ENCODE measurements at regions not wholly inside any gene's neighbourhood (a gene's known extent, or its start where the extent isn't known, plus 50 kb on each side); places are given as distances from the start of the nearest gene placed in this dataset.

DNA sequence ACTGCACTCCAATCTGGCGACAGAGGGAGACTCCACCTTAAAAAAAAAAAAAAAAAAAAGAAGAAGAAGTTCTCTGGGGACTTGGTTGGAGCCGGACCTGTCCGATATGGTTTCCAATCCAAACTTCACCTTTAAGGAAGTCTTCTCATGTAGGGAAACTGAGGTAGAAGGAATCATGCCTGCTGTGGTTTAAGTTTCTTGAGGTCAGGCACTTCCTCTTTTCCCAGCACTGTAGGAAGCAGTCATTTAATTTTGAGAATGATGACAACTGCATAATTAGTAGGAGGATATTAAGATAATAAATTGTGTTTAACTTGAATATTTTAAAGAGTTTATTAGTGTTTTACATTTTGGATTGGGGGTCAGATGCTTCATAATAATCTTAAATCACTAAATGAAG is 62.9 kb downstream of the KCNE4 start:
- DNase-seq (ENCODE audit: extremely low spot score), result no peak
- TF ChIP-seq BHLHE40 (IDR thresholded peaks at IDR 0.05; ENCODE audit: borderline replicate concordance) (no peak), TARDBP (IDR thresholded peaks at IDR 0.05) (no peak), SUZ12 (IDR thresholded peaks at IDR 0.05) (no peak)
- CTCF ChIA-PET, result interaction anchor here (0.8 kb wide), 1 partner anchor 134 kb away, joined by 3 read pairs; no protein-coding TSS in a partner anchor
- POLR2A ChIA-PET, result no interaction called here

DNA sequence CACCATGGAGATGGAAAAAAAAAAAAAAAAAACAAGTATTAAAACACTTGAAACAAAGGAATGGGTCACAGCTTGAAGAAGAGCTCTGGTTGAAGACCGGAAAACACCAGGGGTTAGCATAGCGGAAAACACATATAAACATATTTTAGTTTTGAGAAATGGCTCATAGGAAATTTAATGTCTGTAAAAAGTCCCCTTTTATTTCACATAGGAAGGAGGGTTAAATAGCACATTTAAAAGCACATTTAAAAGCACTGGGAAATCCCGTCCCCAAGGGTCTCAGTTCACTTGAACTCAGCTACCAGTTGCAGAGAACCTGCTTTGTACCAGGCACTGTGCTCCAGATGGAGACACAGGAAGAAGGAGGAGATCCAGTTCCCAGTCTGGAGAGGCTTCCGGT is 65.5 kb downstream of the KCNE4 start:
- TF ChIP-seq HDGF (IDR thresholded peaks at IDR 0.05; ENCODE audit: borderline replicate concordance), result no peak
- no peak for TF ChIP-seq ARNT (IDR thresholded peaks at IDR 0.05)
- TF ChIP-seq LEF1 (IDR thresholded peaks at IDR 0.05; ENCODE audit: borderline replicate concordance), result no peak
- no peak for TF ChIP-seq FOXK2 (IDR thresholded peaks at IDR 0.05)
- no peak for TF ChIP-seq SUZ12 (IDR thresholded peaks at IDR 0.05)
- no peak for TF ChIP-seq FOXA1 (IDR thresholded peaks at IDR 0.05)
- no peak for TF ChIP-seq ZNF384 (IDR thresholded peaks at IDR 0.05)
- ChIA-PET POLR2A (no interaction called here), CTCF (no interaction called here)
- DNase-seq (ENCODE audit: extremely low spot score), result no peak

DNA sequence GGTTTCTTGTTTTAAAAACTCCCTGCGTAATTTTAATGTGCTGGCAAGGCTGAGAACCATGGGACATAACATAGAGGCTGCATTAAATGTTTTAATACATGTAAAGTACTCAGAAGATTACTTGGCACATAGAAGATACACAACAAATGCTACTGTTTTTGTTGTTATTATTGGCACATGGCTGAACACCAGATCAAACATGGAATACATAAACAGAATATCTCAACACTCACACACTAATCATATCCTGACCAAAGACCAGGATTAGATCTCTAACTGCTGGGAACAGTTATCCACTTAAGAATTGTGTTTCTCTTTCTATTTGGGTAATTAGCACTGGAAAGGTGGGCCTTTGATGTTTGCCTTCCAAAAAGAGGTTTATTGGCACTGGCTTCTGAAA is 69.3 kb downstream of the KCNE4 start:
- no peak for DNase-seq (ENCODE audit: extremely low spot score)
- no peak for TF ChIP-seq ARNT (IDR thresholded peaks at IDR 0.05)
- CTCF ChIA-PET, result no interaction called here
- POLR2A ChIA-PET, result no interaction called here

DNA sequence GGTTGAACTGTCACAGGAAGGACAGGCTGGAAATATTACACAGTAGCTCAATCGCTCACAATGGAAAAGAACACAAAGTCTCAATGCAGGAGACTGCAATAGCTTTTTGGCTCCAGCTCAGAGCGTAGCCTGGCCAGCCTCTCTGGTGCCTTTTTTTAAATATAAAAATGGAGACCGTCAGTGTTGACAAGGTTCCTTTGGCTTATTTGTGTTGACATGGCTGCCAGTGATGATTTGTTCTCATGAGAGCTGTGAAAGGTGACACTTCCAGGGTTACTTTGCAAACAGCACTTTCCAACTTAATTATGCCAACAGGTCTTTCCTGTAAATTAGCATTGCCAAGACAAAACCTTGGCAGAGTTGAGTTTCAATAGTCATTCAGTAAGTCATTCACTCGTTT is 70.8 kb downstream of the KCNE4 start:
- ChIA-PET POLR2A (no interaction called here), CTCF (interaction anchor here (1.2 kb wide), 1 partner anchor 62 kb away, joined by 7 read pairs; no protein-coding TSS in a partner anchor)
- TF ChIP-seq SP1 (IDR thresholded peaks at IDR 0.05) (no peak), NFRKB (IDR thresholded peaks at IDR 0.05) (no peak), FOXK2 (IDR thresholded peaks at IDR 0.05) (no peak), LEF1 (IDR thresholded peaks at IDR 0.05; ENCODE audit: borderline replicate concordance) (no peak), ARNT (IDR thresholded peaks at IDR 0.05) (no peak), ZNF384 (IDR thresholded peaks at IDR 0.05) (no peak), BHLHE40 (IDR thresholded peaks at IDR 0.05; ENCODE audit: borderline replicate concordance) (no peak), FOXA1 (IDR thresholded peaks at IDR 0.05) (no peak), SUZ12 (IDR thresholded peaks at IDR 0.05) (no peak), ELF4 (IDR thresholded peaks at IDR 0.05) (no peak)
- DNase-seq (ENCODE audit: extremely low spot score), result no peak

DNA sequence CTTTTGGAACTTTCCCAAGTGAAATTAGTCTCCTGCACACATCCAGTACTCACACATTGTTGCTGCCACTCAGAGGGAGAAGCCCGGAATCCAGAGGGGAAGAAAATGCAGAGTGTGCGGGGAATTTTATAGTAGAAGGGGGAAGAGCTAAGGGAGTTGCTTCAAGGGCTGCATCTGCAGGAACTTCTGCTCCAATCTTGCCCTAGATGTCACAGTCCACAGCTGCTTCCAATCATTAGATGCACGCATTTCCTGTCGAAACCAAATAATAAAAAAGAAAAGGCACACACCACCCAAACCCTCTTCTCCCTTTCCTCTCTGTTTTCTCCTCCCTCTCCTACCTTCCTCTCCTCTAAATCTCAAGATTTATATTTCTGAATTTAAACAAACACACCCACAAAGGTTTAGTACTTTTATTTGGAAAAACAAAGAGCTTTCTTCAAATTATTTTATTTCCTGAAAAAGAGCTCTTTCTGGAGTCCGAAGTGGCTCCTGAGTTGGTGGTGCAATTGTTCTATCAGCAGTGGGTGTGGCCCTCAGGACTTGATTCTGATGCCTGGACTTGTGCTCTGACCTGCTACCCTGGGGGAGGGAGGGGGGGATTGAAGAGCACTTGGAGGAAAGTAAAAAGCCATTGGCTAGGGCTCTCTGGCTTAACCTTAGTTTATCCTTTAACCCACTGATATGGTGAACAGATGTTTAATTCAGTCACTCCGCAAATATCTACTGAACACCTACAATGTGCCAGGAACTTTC is 72.0 kb downstream of the KCNE4 start:
- CTCF ChIA-PET, result no interaction called here
- no peak for DNase-seq (ENCODE audit: extremely low spot score)
- POLR2A ChIA-PET, result no interaction called here
- no peak for TF ChIP-seq BHLHE40 (IDR thresholded peaks at IDR 0.05; ENCODE audit: borderline replicate concordance)
- TF ChIP-seq, protein P1, sequence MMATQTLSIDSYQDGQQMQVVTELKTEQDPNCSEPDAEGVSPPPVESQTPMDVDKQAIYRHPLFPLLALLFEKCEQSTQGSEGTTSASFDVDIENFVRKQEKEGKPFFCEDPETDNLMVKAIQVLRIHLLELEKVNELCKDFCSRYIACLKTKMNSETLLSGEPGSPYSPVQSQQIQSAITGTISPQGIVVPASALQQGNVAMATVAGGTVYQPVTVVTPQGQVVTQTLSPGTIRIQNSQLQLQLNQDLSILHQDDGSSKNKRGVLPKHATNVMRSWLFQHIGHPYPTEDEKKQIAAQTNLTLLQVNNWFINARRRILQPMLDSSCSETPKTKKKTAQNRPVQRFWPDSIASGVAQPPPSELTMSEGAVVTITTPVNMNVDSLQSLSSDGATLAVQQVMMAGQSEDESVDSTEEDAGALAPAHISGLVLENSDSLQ (IDR thresholded peaks at IDR 0.05), result no peak
- no peak for TF ChIP-seq FOXM1 (IDR thresholded peaks at IDR 0.05; ENCODE audit: borderline replicate concordance)
- no peak for TF ChIP-seq TARDBP (IDR thresholded peaks at IDR 0.05)
- no peak for TF ChIP-seq SUZ12 (IDR thresholded peaks at IDR 0.05)
- TF ChIP-seq ELF4 (IDR thresholded peaks at IDR 0.05), result no peak
- TF ChIP-seq NFRKB (IDR thresholded peaks at IDR 0.05), result no peak
- no peak for TF ChIP-seq L3MBTL2 (conservative IDR thresholded peaks at IDR 0.05)
- no peak for TF ChIP-seq HDGF (IDR thresholded peaks at IDR 0.05; ENCODE audit: borderline replicate concordance)
- no peak for TF ChIP-seq FOXK2 (IDR thresholded peaks at IDR 0.05)
- TF ChIP-seq ZNF384 (IDR thresholded peaks at IDR 0.05), result no peak
- TF ChIP-seq FOXA1 (IDR thresholded peaks at IDR 0.05), result no peak
- TF ChIP-seq SP1 (IDR thresholded peaks at IDR 0.05), result no peak
- no peak for TF ChIP-seq ARNT (IDR thresholded peaks at IDR 0.05)

DNA sequence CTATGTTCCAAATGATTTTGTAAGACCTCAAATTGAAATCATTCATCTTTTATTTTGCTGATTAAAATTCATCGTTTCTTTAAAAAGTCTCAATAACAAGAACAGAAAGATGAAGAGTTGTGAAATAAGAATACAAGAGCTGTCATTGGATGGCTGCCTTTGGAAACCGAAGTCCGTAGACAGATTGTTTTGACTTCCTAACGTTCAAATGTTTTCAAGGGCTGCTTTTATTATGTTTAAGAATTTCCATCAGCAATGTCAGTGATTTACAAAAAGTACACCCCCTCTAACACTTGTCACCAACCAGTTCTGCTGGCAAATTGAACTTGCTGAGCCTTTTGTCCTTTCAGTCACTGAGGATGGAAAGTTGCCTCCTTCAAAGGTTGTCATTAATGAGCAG is 89.6 kb downstream of the KCNE4 start:
- ChIA-PET POLR2A (no interaction called here), CTCF (no interaction called here)
- TF ChIP-seq TARDBP (IDR thresholded peaks at IDR 0.05) (no peak), L3MBTL2 (conservative IDR thresholded peaks at IDR 0.05) (no peak), NFRKB (IDR thresholded peaks at IDR 0.05) (no peak), CTBP1 (IDR thresholded peaks at IDR 0.05; ENCODE audit: borderline replicate concordance) (no peak), ZNF384 (IDR thresholded peaks at IDR 0.05) (no peak), HDGF (IDR thresholded peaks at IDR 0.05; ENCODE audit: borderline replicate concordance) (no peak), ARNT (IDR thresholded peaks at IDR 0.05) (no peak), FOXK2 (IDR thresholded peaks at IDR 0.05) (no peak), FOXA1 (IDR thresholded peaks at IDR 0.05) (no peak), FOXM1 (IDR thresholded peaks at IDR 0.05; ENCODE audit: borderline replicate concordance) (no peak), SUZ12 (IDR thresholded peaks at IDR 0.05) (no peak), SP1 (IDR thresholded peaks at IDR 0.05) (no peak), BHLHE40 (IDR thresholded peaks at IDR 0.05; ENCODE audit: borderline replicate concordance) (no peak), LEF1 (IDR thresholded peaks at IDR 0.05; ENCODE audit: borderline replicate concordance) (no peak)
- TF ChIP-seq, protein P1 (IDR thresholded peaks at IDR 0.05), result no peak
- no peak for DNase-seq (ENCODE audit: extremely low spot score)

DNA sequence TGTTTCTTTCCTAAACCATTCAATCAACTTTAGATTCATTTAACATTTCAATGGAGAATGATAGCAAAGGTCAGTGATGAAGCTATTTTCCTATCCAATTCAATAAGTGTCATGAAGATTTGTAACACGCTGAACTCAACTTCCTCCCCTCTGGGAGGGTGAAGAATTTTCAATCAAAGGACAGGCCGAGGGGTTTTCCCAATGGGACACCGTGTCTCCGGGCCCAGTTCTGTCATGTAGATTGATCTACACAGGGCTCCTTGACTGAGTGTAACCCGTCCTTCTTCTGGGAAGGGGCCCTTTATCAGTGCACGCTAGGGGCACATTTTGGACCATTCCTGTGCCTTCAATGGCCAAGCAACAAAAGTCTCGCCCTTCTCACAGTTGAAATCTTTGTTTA is 90.1 kb downstream of the KCNE4 start:
- DNase-seq (ENCODE audit: extremely low spot score), result no peak
- ChIA-PET CTCF (no interaction called here), POLR2A (no interaction called here)
- TF ChIP-seq LEF1 (IDR thresholded peaks at IDR 0.05; ENCODE audit: borderline replicate concordance) (no peak), FOXM1 (IDR thresholded peaks at IDR 0.05; ENCODE audit: borderline replicate concordance) (no peak), FOXA1 (IDR thresholded peaks at IDR 0.05) (no peak), SUZ12 (IDR thresholded peaks at IDR 0.05) (no peak), ZNF384 (IDR thresholded peaks at IDR 0.05) (no peak)

All from HEK293T (cell line).